ENCODE measurements at regions not wholly inside any gene's neighbourhood (a gene's known extent, or its start where the extent isn't known, plus 50 kb on each side); places are given as distances from the start of the nearest gene placed in this dataset.

GRCh38 chrX:45952030-45952429 is 593.2 kb downstream of the ZNF674 start:
- no peak overlapping the region for H3K4me3 ChIP-seq (ENCODE audit: low read depth, low read length, poor library complexity, severe bottlenecking)
- H3K27me3 ChIP-seq (ENCODE audit: insufficient read depth, low read length): no peaks in the 10 kb centered on the region
- no peaks in the 10 kb centered on the region for H3K79me2 ChIP-seq (ENCODE audit: insufficient read depth, low read length)
- H3F3A ChIP-seq (ENCODE audit: insufficient read depth, low read length): no peaks in the 10 kb centered on the region
- no peak overlapping the region for H2AFZ ChIP-seq (ENCODE audit: low read length)
- TF ChIP-seq CTCF (IDR thresholded peaks at IDR 0.05; ENCODE audit: low read length) (peak; percentile 6; the same call in 1 of the 2 replicates), EZH2 (IDR thresholded peaks at IDR 0.05; ENCODE audit: borderline replicate concordance, low read length) (no peak)
- no peaks in the 10 kb centered on the region for H4K20me1 ChIP-seq (ENCODE audit: insufficient read depth, low read length)
- H3K4me1 ChIP-seq (ENCODE audit: insufficient read depth, low read length, severe bottlenecking): no peaks in the 10 kb centered on the region
- H3K9ac ChIP-seq (ENCODE audit: low read length): no peak overlapping the region
- no peaks in the 10 kb centered on the region for H3K9me2 ChIP-seq (ENCODE audit: low read depth, low read length)
- no peak overlapping the region for H3K4me2 ChIP-seq (ENCODE audit: low read length)
- H3K36me3 ChIP-seq (ENCODE audit: insufficient read depth, low read length): no peaks in the 10 kb centered on the region
- H3K9me3 ChIP-seq (ENCODE audit: low read length): no peaks in the 10 kb centered on the region
- no peak overlapping the region for H3K27ac ChIP-seq (ENCODE audit: low read depth, low read length, poor library complexity, severe bottlenecking)

- Histone ChIP-seq H3K4me2 (ENCODE audit: low read length) (no peak overlapping the region), H3F3A (ENCODE audit: insufficient read depth, low read length) (no peaks in the 10 kb centered on the region), H3K27me3 (ENCODE audit: insufficient read depth, low read length) (no peaks in the 10 kb centered on the region), H2AFZ (ENCODE audit: low read length) (no peak overlapping the region), H3K36me3 (ENCODE audit: insufficient read depth, low read length) (no peaks in the 10 kb centered on the region), H3K27ac (ENCODE audit: low read depth, low read length, poor library complexity, severe bottlenecking) (no peak overlapping the region), H4K20me1 (ENCODE audit: insufficient read depth, low read length) (no peaks in the 10 kb centered on the region), H3K79me2 (ENCODE audit: insufficient read depth, low read length) (no peaks in the 10 kb centered on the region), H3K9ac (ENCODE audit: low read length) (no peak overlapping the region), H3K4me3 (ENCODE audit: low read depth, low read length, poor library complexity, severe bottlenecking) (no peak overlapping the region), H3K4me1 (ENCODE audit: insufficient read depth, low read length, severe bottlenecking) (no peaks in the 10 kb centered on the region), H3K9me3 (ENCODE audit: low read length) (no peaks in the 10 kb centered on the region), H3K9me2 (ENCODE audit: low read depth, low read length) (no peaks in the 10 kb centered on the region)
- TF ChIP-seq EZH2 (IDR thresholded peaks at IDR 0.05; ENCODE audit: borderline replicate concordance, low read length) (no peak), CTCF (IDR thresholded peaks at IDR 0.05; ENCODE audit: low read length) (no peak)
Measured at GRCh38 chrX:45935408-45935807, 609.8 kb downstream of the ZNF674 start.

- Histone ChIP-seq H3K4me1 (ENCODE audit: insufficient read depth, low read length, severe bottlenecking) (no peaks in the 10 kb centered on the region), H3K36me3 (ENCODE audit: insufficient read depth, low read length) (no peaks in the 10 kb centered on the region), H3K27ac (ENCODE audit: low read depth, low read length, poor library complexity, severe bottlenecking) (no peak overlapping the region), H3K4me2 (ENCODE audit: low read length) (no peak overlapping the region), H3K9ac (ENCODE audit: low read length) (no peak overlapping the region), H3K4me3 (ENCODE audit: low read depth, low read length, poor library complexity, severe bottlenecking) (no peak overlapping the region), H3K27me3 (ENCODE audit: insufficient read depth, low read length) (no peaks in the 10 kb centered on the region), H4K20me1 (ENCODE audit: insufficient read depth, low read length) (no peaks in the 10 kb centered on the region), H3K79me2 (ENCODE audit: insufficient read depth, low read length) (no peaks in the 10 kb centered on the region), H3F3A (ENCODE audit: insufficient read depth, low read length) (no peaks in the 10 kb centered on the region), H2AFZ (ENCODE audit: low read length) (no peak overlapping the region), H3K9me3 (ENCODE audit: low read length) (no peaks in the 10 kb centered on the region), H3K9me2 (ENCODE audit: low read depth, low read length) (no peaks in the 10 kb centered on the region)
- no peak for TF ChIP-seq EZH2 (IDR thresholded peaks at IDR 0.05; ENCODE audit: borderline replicate concordance, low read length)
- no peak for TF ChIP-seq CTCF (IDR thresholded peaks at IDR 0.05; ENCODE audit: low read length)
Measured at GRCh38 chrX:45912316-45912715, 632.9 kb downstream of the ZNF674 start.

Data from OCI-LY1 (cell line).